WTC11 (cell line): ENCODE measurements at regions not wholly inside any gene's neighbourhood (a gene's known extent, or its start where the extent isn't known, plus 50 kb on each side); places are given as distances from the start of the nearest gene placed in this dataset.

Experiments
- ATAC-seq: fragments of 200-7000 bp; cut with Tn5 transposase; 2 replicates; pipeline ENCODE4 v1.10.0; 2021; ENCODE audit warnings: mild to moderate bottlenecking, moderate library complexity
- CTCF ChIA-PET: fragments of 300-600 bp; sonication (Branson Sonifier 250); formaldehyde crosslinking; loops from one replicate; lab custom pipeline; 2021; ENCODE audit warnings: antibody characterized with exemption; lab: Charles Lee
- POLR2A ChIA-PET: fragments of 350-600 bp; sonication (Branson Sonifier 250); formaldehyde crosslinking; loops from one replicate; lab custom pipeline; 2021; ENCODE audit warnings: antibody characterized with exemption; lab: Charles Lee
- DNase-seq: peaks from one replicate; pipeline ENCODE4 v3.0.0; 2021; ENCODE audit warnings: low spot score
- H3K27ac Mint-ChIP-seq: 2 replicates; pipeline ENCODE4 v1.8.0; 2021; ENCODE audit warnings: mixed read lengths
- H3K27me3 Mint-ChIP-seq: 2 replicates; pipeline ENCODE4 v1.8.0; 2021; ENCODE audit warnings: low read depth, mild to moderate bottlenecking, moderate library complexity, mixed read lengths
- H3K36me3 Mint-ChIP-seq: 2 replicates; pipeline ENCODE4 v1.8.0; 2021; ENCODE audit warnings: mixed read lengths
- H3K4me1 Mint-ChIP-seq: 2 replicates; pipeline ENCODE4 v1.8.0; 2022; ENCODE audit warnings: mixed read lengths
- H3K4me3 Mint-ChIP-seq: 2 replicates; pipeline ENCODE4 v1.8.0; 2021; ENCODE audit warnings: mild to moderate bottlenecking, moderate library complexity, mixed read lengths
- H3K9me3 Mint-ChIP-seq: 2 replicates; pipeline ENCODE4 v1.8.0; 2021; ENCODE audit warnings: mixed read lengths
- CBFB ChIP-seq: sonication (generic); formaldehyde crosslinking; IDR thresholded peaks from 2 replicates; pipeline ENCODE4 v1.8.1; 2022; ENCODE audit warnings: mild to moderate bottlenecking, low read depth, missing genetic modification reagents
- CREB1 ChIP-seq: sonication (generic); formaldehyde crosslinking; IDR thresholded peaks from 2 replicates; pipeline ENCODE4 v1.8.0; 2023; ENCODE audit warnings: mild to moderate bottlenecking, missing genetic modification reagents
- CREM ChIP-seq: sonication (generic); formaldehyde crosslinking; IDR thresholded peaks from 2 replicates; pipeline ENCODE4 v1.8.1; 2022; ENCODE audit warnings: mild to moderate bottlenecking, missing genetic modification reagents, moderate library complexity
- ELF4 ChIP-seq: sonication (generic); formaldehyde crosslinking; IDR thresholded peaks from 2 replicates; pipeline ENCODE4 v1.8.1; 2022; ENCODE audit warnings: low read depth, mild to moderate bottlenecking, moderate library complexity, missing genetic modification reagents
- FOXP1 ChIP-seq: sonication (generic); formaldehyde crosslinking; IDR thresholded peaks from 2 replicates; pipeline ENCODE4 v1.8.0; 2022; ENCODE audit warnings: missing genetic modification reagents, mild to moderate bottlenecking, moderate library complexity, borderline replicate concordance
- GTF2I ChIP-seq: fragments of 250-450 bp; sonication (Bioruptor Pico); conservative IDR thresholded peaks from 2 replicates; pipeline ENCODE4 v1.4.0; 2021; ENCODE audit warnings: mild to moderate bottlenecking
- KAT7 ChIP-seq: sonication (generic); formaldehyde crosslinking; IDR thresholded peaks from 2 replicates; pipeline ENCODE4 v1.8.1; 2023; ENCODE audit warnings: missing genetic modification reagents, mild to moderate bottlenecking, borderline replicate concordance
- MYBL2 ChIP-seq: sonication (generic); formaldehyde crosslinking; IDR thresholded peaks from 2 replicates; pipeline ENCODE4 v1.8.1; 2023; ENCODE audit warnings: mild to moderate bottlenecking, moderate library complexity, missing genetic modification reagents
- NFYB ChIP-seq: sonication (generic); formaldehyde crosslinking; conservative IDR thresholded peaks from 2 replicates; pipeline ENCODE4 v1.8.0; 2022; ENCODE audit warnings: low read depth, missing genetic modification reagents
- RELA ChIP-seq: sonication (generic); formaldehyde crosslinking; IDR thresholded peaks from 2 replicates; pipeline ENCODE4 v1.8.1; 2022; ENCODE audit warnings: missing genetic modification reagents, mild to moderate bottlenecking, borderline replicate concordance
- SMAD3 ChIP-seq: sonication (generic); formaldehyde crosslinking; IDR thresholded peaks from 2 replicates; pipeline ENCODE4 v1.8.0; 2022; ENCODE audit warnings: missing genetic modification reagents, mild to moderate bottlenecking, borderline replicate concordance
- SP1 ChIP-seq: sonication (generic); formaldehyde crosslinking; conservative IDR thresholded peaks from 2 replicates; pipeline ENCODE4 v1.8.1; 2022; ENCODE audit warnings: missing genetic modification reagents
- TEAD4 ChIP-seq: sonication (generic); formaldehyde crosslinking; IDR thresholded peaks from 2 replicates; pipeline ENCODE4 v1.8.0; 2022; ENCODE audit warnings: mild to moderate bottlenecking, missing genetic modification reagents
- ZNF263 ChIP-seq: sonication (generic); formaldehyde crosslinking; IDR thresholded peaks from 2 replicates; pipeline ENCODE4 v1.8.1; 2022; ENCODE audit warnings: low read depth, mild to moderate bottlenecking, moderate library complexity, missing genetic modification reagents
- ZNF396 ChIP-seq: fragments of 250-450 bp; sonication (Bioruptor Pico); IDR thresholded peaks from 2 replicates; pipeline ENCODE4 v1.8.0; 2021; ENCODE audit warnings: mild to moderate bottlenecking, moderate library complexity, borderline replicate concordance
- ZNF416 ChIP-seq: fragments of 250-450 bp; sonication (Bioruptor Pico); IDR thresholded peaks from 2 replicates; pipeline ENCODE4 v1.9.0; 2021; ENCODE audit warnings: mild to moderate bottlenecking, inconsistent platforms
- TF ChIP-seq, protein P1 (sequence below): sonication (generic); formaldehyde crosslinking; IDR thresholded peaks from 2 replicates; pipeline ENCODE4 v1.8.0; 2023; ENCODE audit warnings: missing genetic modification reagents, mild to moderate bottlenecking, borderline replicate concordance
- TF ChIP-seq, protein P2 (sequence below): sonication (generic); formaldehyde crosslinking; IDR thresholded peaks from 2 replicates; pipeline ENCODE4 v1.8.1; 2023; ENCODE audit warnings: mild to moderate bottlenecking, missing genetic modification reagents, moderate library complexity
- TF ChIP-seq, protein P3 (sequence below): sonication (generic); formaldehyde crosslinking; IDR thresholded peaks from 2 replicates; pipeline ENCODE4 v1.8.0; 2022; ENCODE audit warnings: mild to moderate bottlenecking, missing genetic modification reagents
- TF ChIP-seq, protein P4 (sequence below): sonication (generic); formaldehyde crosslinking; IDR thresholded peaks from 2 replicates; pipeline ENCODE4 v1.8.1; 2022; ENCODE audit warnings: mild to moderate bottlenecking, moderate library complexity, missing genetic modification reagents
- TF ChIP-seq, protein P5 (sequence below): fragments of 250-450 bp; sonication (Bioruptor Pico); conservative IDR thresholded peaks from 2 replicates; pipeline ENCODE4 v1.9.0; 2021; ENCODE audit warnings: mild to moderate bottlenecking
- TF ChIP-seq, protein P6 (sequence below): fragments of 200-600 bp; IDR thresholded peaks from 2 replicates; pipeline ENCODE4 v1.8.0; 2022; ENCODE audit warnings: antibody characterized with exemption

DNA sequence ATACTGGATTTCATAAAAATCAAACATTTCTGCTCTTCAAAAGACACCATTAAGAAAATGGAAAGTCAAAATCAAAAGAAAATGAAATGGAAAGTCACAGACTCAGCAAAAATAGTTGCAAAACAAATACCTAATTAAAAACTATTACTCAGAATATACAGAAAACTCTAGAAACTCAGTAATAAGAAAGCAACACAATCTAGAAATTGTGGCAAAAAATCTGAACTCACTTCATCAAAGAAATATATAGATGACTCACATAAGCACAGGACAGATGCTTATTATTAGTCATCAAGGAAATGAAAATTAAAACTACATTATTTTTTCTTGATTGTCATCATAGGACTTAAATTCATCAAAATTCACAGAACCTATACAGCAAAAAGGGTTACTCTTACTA, 430.0 kb downstream of the SHQ1 start (continued):
- TF ChIP-seq, protein P1, sequence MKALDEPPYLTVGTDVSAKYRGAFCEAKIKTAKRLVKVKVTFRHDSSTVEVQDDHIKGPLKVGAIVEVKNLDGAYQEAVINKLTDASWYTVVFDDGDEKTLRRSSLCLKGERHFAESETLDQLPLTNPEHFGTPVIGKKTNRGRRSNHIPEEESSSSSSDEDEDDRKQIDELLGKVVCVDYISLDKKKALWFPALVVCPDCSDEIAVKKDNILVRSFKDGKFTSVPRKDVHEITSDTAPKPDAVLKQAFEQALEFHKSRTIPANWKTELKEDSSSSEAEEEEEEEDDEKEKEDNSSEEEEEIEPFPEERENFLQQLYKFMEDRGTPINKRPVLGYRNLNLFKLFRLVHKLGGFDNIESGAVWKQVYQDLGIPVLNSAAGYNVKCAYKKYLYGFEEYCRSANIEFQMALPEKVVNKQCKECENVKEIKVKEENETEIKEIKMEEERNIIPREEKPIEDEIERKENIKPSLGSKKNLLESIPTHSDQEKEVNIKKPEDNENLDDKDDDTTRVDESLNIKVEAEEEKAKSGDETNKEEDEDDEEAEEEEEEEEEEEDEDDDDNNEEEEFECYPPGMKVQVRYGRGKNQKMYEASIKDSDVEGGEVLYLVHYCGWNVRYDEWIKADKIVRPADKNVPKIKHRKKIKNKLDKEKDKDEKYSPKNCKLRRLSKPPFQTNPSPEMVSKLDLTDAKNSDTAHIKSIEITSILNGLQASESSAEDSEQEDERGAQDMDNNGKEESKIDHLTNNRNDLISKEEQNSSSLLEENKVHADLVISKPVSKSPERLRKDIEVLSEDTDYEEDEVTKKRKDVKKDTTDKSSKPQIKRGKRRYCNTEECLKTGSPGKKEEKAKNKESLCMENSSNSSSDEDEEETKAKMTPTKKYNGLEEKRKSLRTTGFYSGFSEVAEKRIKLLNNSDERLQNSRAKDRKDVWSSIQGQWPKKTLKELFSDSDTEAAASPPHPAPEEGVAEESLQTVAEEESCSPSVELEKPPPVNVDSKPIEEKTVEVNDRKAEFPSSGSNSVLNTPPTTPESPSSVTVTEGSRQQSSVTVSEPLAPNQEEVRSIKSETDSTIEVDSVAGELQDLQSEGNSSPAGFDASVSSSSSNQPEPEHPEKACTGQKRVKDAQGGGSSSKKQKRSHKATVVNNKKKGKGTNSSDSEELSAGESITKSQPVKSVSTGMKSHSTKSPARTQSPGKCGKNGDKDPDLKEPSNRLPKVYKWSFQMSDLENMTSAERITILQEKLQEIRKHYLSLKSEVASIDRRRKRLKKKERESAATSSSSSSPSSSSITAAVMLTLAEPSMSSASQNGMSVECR = no peak
- TF ChIP-seq, protein P2, sequence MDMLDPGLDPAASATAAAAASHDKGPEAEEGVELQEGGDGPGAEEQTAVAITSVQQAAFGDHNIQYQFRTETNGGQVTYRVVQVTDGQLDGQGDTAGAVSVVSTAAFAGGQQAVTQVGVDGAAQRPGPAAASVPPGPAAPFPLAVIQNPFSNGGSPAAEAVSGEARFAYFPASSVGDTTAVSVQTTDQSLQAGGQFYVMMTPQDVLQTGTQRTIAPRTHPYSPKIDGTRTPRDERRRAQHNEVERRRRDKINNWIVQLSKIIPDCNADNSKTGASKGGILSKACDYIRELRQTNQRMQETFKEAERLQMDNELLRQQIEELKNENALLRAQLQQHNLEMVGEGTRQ (CRISPR knock-in tag) = no peak
- no peak for TF ChIP-seq ELF4 (CRISPR knock-in tag)

DNA sequence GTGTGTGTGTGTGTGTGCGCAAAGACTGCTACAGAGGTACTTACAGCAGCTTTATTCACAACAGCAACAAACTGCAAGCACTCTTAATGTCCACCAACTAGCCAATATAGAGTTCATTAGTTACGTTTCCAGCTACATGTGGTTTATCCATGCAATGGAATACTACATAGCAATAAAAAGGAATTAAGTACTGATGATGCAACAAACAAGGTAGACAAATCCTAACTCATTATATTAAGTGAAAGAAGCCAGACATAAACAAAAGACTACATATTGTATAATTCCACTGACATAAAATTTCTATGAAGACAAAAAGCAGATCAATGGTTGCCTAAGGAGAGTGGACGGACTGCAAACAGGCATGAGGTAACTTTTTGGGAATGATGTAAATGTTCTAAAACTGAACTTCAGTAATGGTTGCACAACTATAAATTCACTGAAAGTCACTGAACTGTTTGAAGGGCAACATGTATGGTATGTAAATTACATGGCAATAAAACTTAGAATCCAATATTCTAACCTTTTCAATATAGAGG, 433.7 kb downstream of the SHQ1 start:
- Mint-ChIP-seq H3K9me3 (no peaks in the 10 kb centered on the region), H3K36me3 (no peaks in the 10 kb centered on the region), H3K4me3 (no peak overlapping the region), H3K4me1 (peaks cover 74% of the 10 kb centered on the region), H3K27ac (no peak overlapping the region), H3K27me3 (no peaks in the 10 kb centered on the region)
- ChIA-PET POLR2A (no interaction called here), CTCF (no interaction called here)
- TF ChIP-seq, protein P3, sequence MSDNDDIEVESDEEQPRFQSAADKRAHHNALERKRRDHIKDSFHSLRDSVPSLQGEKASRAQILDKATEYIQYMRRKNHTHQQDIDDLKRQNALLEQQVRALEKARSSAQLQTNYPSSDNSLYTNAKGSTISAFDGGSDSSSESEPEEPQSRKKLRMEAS = no peak
- TF ChIP-seq SMAD3 (CRISPR knock-in tag) (no peak), CREM (CRISPR knock-in tag) (no peak), NFYB (CRISPR knock-in tag) (no peak), FOXP1 (CRISPR knock-in tag) (no peak), CREB1 (no peak), CBFB (CRISPR knock-in tag) (no peak)
- TF ChIP-seq, protein P4, sequence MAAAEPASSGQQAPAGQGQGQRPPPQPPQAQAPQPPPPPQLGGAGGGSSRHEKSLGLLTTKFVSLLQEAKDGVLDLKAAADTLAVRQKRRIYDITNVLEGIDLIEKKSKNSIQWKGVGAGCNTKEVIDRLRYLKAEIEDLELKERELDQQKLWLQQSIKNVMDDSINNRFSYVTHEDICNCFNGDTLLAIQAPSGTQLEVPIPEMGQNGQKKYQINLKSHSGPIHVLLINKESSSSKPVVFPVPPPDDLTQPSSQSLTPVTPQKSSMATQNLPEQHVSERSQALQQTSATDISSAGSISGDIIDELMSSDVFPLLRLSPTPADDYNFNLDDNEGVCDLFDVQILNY = no peak
- TF ChIP-seq, protein P5, sequence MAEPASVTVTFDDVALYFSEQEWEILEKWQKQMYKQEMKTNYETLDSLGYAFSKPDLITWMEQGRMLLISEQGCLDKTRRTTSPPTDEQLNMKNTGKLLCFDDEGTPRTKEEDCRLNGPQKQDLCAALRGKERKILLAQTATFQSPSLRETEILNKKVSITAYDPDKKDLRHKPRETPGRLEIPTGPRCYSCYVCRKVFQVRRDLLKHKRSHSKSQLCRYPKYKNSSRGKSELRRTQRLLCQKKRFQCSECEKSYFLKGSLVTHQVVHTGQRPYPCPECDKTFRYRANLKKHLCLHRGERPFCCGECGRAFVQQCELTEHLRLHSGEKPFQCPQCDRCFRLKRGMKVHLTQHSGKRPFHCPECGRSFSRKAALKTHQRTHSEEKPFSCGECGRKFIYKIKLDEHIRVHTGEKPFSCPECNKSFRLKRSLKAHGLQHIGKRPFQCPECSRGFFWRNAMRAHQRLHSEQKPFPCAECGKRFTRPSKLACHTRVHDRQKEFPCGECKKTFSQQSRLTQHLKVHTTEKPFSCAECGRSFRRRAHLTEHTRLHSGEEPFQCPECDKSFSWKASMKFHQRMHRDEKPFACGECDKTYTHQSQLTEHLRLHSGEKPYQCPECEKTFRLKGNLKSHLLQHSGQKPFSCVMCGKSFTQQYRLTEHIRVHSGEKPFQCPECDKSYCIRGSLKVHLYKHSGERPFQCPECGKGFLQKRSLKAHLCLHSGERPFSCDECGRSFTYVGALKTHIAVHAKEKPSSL (CRISPR knock-in tag) = no peak
- DNase-seq (no peak), ATAC-seq (no peak)

DNA sequence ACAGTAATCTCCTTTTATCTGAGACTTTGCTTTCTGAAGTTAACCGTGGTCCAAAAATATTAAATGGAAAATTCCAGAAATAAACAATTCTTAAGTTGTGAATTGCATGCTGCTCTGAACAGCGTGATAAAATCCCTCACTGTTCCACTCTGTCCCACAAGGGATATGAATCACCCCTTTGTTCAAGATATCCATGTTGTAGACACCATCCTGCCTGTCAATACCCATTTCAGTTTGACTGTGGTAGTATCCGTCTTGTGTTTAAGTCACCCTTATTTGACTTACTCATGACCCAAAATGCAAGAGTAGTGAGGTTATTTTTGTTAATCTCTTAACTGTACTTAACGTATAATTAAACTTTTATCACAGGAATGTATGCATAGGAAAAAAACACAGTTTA, 435.0 kb downstream of the SHQ1 start:
- peaks cover 76% of the 10 kb centered on the region for H3K4me1 Mint-ChIP-seq
- no peak for DNase-seq
- TF ChIP-seq, protein P6, sequence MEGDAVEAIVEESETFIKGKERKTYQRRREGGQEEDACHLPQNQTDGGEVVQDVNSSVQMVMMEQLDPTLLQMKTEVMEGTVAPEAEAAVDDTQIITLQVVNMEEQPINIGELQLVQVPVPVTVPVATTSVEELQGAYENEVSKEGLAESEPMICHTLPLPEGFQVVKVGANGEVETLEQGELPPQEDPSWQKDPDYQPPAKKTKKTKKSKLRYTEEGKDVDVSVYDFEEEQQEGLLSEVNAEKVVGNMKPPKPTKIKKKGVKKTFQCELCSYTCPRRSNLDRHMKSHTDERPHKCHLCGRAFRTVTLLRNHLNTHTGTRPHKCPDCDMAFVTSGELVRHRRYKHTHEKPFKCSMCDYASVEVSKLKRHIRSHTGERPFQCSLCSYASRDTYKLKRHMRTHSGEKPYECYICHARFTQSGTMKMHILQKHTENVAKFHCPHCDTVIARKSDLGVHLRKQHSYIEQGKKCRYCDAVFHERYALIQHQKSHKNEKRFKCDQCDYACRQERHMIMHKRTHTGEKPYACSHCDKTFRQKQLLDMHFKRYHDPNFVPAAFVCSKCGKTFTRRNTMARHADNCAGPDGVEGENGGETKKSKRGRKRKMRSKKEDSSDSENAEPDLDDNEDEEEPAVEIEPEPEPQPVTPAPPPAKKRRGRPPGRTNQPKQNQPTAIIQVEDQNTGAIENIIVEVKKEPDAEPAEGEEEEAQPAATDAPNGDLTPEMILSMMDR = no peak
- TF ChIP-seq GTF2I (CRISPR knock-in tag) (no peak), ZNF396 (CRISPR knock-in tag) (no peak), MYBL2 (no peak), KAT7 (CRISPR knock-in tag) (no peak), TEAD4 (CRISPR knock-in tag) (no peak), CBFB (CRISPR knock-in tag) (no peak), ZNF416 (CRISPR knock-in tag) (no peak), ZNF263 (CRISPR knock-in tag) (no peak), RELA (CRISPR knock-in tag) (no peak), CREM (CRISPR knock-in tag) (no peak), SP1 (CRISPR knock-in tag) (no peak)

More for the DNA sequence above, 435.0 kb downstream of the SHQ1 start:
- H3K9me3 Mint-ChIP-seq = no peaks in the 10 kb centered on the region
- no peak for ATAC-seq
- CTCF ChIA-PET = no interaction called here
- H3K36me3 Mint-ChIP-seq = no peaks in the 10 kb centered on the region
- no peak overlapping the region for H3K4me3 Mint-ChIP-seq
- POLR2A ChIA-PET = no interaction called here
- H3K27me3 Mint-ChIP-seq = no peaks in the 10 kb centered on the region
- 0 out of 2 replicates have a peak overlapping the region, but pooled peaks have one; percentile 6 for H3K27ac Mint-ChIP-seq
